ENCODE measurements at regions not wholly inside any gene's neighbourhood (a gene's known extent, or its start where the extent isn't known, plus 50 kb on each side); places are given as distances from the start of the nearest gene placed in this dataset.

DNA sequence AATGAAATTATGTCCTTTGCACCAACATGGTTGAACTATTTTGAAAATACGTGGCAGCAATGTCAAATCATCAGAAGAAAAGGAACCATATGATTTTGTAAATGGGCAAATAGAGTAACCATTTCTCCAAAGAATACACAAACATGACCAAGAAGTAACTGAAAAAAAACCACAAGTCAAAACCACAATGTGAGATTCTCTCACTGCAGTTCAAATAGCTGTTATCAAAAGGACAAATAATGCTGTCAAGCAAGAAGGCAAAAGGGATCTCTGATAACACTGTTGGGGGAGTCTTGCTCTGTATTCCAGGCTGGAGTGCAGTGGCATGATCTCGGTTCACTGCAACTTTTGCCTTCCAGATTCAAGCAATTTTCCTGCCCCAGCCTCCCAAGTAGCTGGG is 170.7 kb upstream of the XIST start:
- Mint-ChIP-seq H3K9me3 (peaks cover 63% of the 10 kb centered on the region), H3K36me3 (ENCODE audit: low read depth) (peaks cover 18% of the 10 kb centered on the region), H3K27me3 (ENCODE audit: insufficient read depth) (no peaks in the 10 kb centered on the region), H3K4me1 (no peaks in the 10 kb centered on the region), H3K27ac (no peak overlapping the region), H3K4me3 (no peak overlapping the region)
- Histone ChIP-seq H3K27me3 (ENCODE audit: control insufficient read depth, insufficient read depth, low read length, poor library complexity, severe bottlenecking) (no peaks in the 10 kb centered on the region), H3K9ac (ENCODE audit: extremely low read depth, low read length, poor library complexity, severe bottlenecking) (no peak overlapping the region), H3K36me3 (ENCODE audit: control insufficient read depth, insufficient read depth, low read length) (no peaks in the 10 kb centered on the region), H3K4me3 (ENCODE audit: low read length) (no peak overlapping the region), H3K9me3 (ENCODE audit: control insufficient read depth, low read length) (peaks cover 26% of the 10 kb centered on the region), H3K27ac (ENCODE audit: low read depth, low read length) (no peak overlapping the region), H3K4me1 (ENCODE audit: control insufficient read depth, insufficient read depth, low read length) (no peaks in the 10 kb centered on the region)
- TF ChIP-seq CTCF (conservative IDR thresholded peaks at IDR 0.05) = no peak
- no peak for DNase-seq
- WGBS, 2 experiments (ENCODE audit: insufficient coverage in 1 of 2, insufficient read length in 1 of 2) = 94% methylated on average over 2 of the region's 2 CpGs; no CpG with 5 or more reads in 1 of the 2 experiments

DNA sequence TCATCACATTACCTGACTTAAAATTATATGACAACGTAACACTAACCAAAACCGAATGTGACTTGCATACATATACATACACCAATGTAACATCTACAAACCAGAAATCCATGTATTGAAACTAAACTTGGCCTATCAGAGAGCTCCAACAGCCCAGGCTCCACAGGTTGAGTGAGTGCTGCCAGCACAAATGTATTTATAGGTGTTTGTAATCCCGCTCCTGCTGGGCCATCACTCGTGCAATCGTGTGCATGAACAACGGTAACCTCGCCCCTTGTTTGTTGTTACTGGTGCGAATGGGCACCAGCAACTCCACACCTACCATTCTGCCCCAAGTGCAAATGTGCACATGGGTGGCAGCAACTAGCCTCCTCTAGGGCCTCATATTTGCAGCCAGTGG is 165.7 kb upstream of the XIST start:
- WGBS, 2 experiments (ENCODE audit: insufficient coverage in 1 of 2, insufficient read length in 1 of 2) = 93 to 96% methylated on average over 3 to 8 of the region's 8 CpGs
- H3K4me1 ChIP-seq (ENCODE audit: control insufficient read depth, insufficient read depth, low read length) = no peaks in the 10 kb centered on the region
- H3K4me3 Mint-ChIP-seq = no peak overlapping the region
- no peak overlapping the region for H3K4me3 ChIP-seq (ENCODE audit: low read length)
- TF ChIP-seq CTCF (conservative IDR thresholded peaks at IDR 0.05) = no peak
- H3K27ac ChIP-seq (ENCODE audit: low read depth, low read length) = no peak overlapping the region
- no peak for DNase-seq
- H3K27ac Mint-ChIP-seq = no peak overlapping the region
- H3K9me3 Mint-ChIP-seq = peaks cover 30% of the 10 kb centered on the region
- no peaks in the 10 kb centered on the region for H3K36me3 ChIP-seq (ENCODE audit: control insufficient read depth, insufficient read depth, low read length)
- peaks cover 16% of the 10 kb centered on the region for H3K9me3 ChIP-seq (ENCODE audit: control insufficient read depth, low read length)
- no peaks in the 10 kb centered on the region for H3K27me3 Mint-ChIP-seq (ENCODE audit: insufficient read depth)
- H3K4me1 Mint-ChIP-seq = no peaks in the 10 kb centered on the region
- H3K36me3 Mint-ChIP-seq (ENCODE audit: low read depth) = peaks cover 14% of the 10 kb centered on the region
- no peak overlapping the region for H3K9ac ChIP-seq (ENCODE audit: extremely low read depth, low read length, poor library complexity, severe bottlenecking)
- H3K27me3 ChIP-seq (ENCODE audit: control insufficient read depth, insufficient read depth, low read length, poor library complexity, severe bottlenecking) = no peaks in the 10 kb centered on the region

DNA sequence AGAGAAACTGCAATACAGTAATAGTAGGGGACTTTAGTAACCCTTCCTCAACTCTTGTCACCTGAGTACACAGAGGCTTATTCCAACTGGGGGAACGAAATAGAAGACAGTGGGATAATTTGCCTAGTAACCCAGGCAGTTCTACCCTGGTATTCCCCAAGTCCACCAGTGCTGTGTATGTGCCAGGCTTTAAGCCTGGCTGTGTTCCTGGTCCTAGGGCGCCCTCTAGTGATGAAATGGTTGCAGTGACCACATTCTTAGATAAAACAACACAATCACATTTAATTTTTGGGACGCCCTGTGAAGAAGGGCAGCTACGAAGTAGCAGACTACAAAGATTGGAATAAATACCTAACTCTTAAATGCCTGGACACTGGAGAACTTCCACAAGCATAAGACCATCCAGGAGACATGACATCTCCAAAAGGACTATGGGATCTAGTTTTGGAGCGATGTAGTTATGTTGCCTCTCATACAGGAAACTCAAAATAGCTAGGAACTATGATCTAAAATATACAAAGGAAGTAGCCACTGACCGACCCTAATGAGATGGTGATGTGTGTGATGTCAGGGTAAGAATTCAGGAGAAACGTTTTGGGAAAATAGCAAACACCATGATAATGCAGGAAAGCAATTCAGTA is 163.0 kb upstream of the XIST start:
- no peak overlapping the region for H3K4me3 ChIP-seq (ENCODE audit: low read length)
- no peak overlapping the region for H3K27ac ChIP-seq (ENCODE audit: low read depth, low read length)
- H3K9me3 ChIP-seq (ENCODE audit: control insufficient read depth, low read length) = no peaks in the 10 kb centered on the region
- no peak overlapping the region for H3K4me3 Mint-ChIP-seq
- no peaks in the 10 kb centered on the region for H3K4me1 ChIP-seq (ENCODE audit: control insufficient read depth, insufficient read depth, low read length)
- no peaks in the 10 kb centered on the region for H3K27me3 Mint-ChIP-seq (ENCODE audit: insufficient read depth)
- DNase-seq = peak; percentile 88
- H3K36me3 ChIP-seq (ENCODE audit: control insufficient read depth, insufficient read depth, low read length) = no peaks in the 10 kb centered on the region
- H3K27me3 ChIP-seq (ENCODE audit: control insufficient read depth, insufficient read depth, low read length, poor library complexity, severe bottlenecking) = no peaks in the 10 kb centered on the region
- peaks cover 8% of the 10 kb centered on the region for H3K36me3 Mint-ChIP-seq (ENCODE audit: low read depth)
- 52% methylated on average over 6 of the region's 7 CpGs; no CpG with 5 or more reads in 1 of the 2 experiments for WGBS, 2 experiments (ENCODE audit: insufficient coverage in 1 of 2, insufficient read length in 1 of 2)
- TF ChIP-seq CTCF (conservative IDR thresholded peaks at IDR 0.05) = peak; percentile 96
- H3K4me1 Mint-ChIP-seq = no peaks in the 10 kb centered on the region
- H3K9me3 Mint-ChIP-seq = peaks cover 11% of the 10 kb centered on the region
- no peak overlapping the region for H3K9ac ChIP-seq (ENCODE audit: extremely low read depth, low read length, poor library complexity, severe bottlenecking)
- no peak overlapping the region for H3K27ac Mint-ChIP-seq
